Loucy (cell line): ENCODE measurements at regions not wholly inside any gene's neighbourhood (a gene's known extent, or its start where the extent isn't known, plus 50 kb on each side); places are given as distances from the start of the nearest gene placed in this dataset.

Experiments
- H2AFZ ChIP-seq: fragments of 200-600 bp; sonication (generic); 2 replicates; pipeline ENCODE4 v1.6.0; 2016; ENCODE audit warnings: antibody characterized with exemption, mild to moderate bottlenecking, low read length, moderate library complexity
- H3F3A ChIP-seq: fragments of 200-600 bp; 2 replicates; pipeline ENCODE4 v1.6.0; 2016; ENCODE audit warnings: antibody characterized with exemption, low read depth, mild to moderate bottlenecking
- H3K27me3 ChIP-seq: fragments of 200-600 bp; sonication (generic); 2 replicates; pipeline ENCODE4 v1.6.1; 2014; ENCODE audit warnings: low read length, mild to moderate bottlenecking; ENCODE audit not compliant: insufficient read depth, poor library complexity, severe bottlenecking
- H3K36me3 ChIP-seq: fragments of 200-600 bp; sonication (generic); 2 replicates; pipeline ENCODE4 v1.6.1; 2016; ENCODE audit warnings: low read length; ENCODE audit not compliant: insufficient read depth
- H3K4me1 ChIP-seq: fragments of 200-600 bp; sonication (generic); 2 replicates; pipeline ENCODE4 v1.5.1; 2014; ENCODE audit warnings: low read length, mild to moderate bottlenecking; ENCODE audit not compliant: insufficient read depth, poor library complexity, severe bottlenecking
- H3K4me2 ChIP-seq: fragments of 200-600 bp; sonication (generic); 2 replicates; pipeline ENCODE4 v1.6.0; 2014; ENCODE audit warnings: antibody characterized with exemption, low read length, low read depth, mild to moderate bottlenecking; ENCODE audit not compliant: poor library complexity, severe bottlenecking
- H3K4me3 ChIP-seq: fragments of 200-600 bp; sonication (generic); 2 replicates; pipeline ENCODE4 v1.5.1; 2014; ENCODE audit warnings: low read length, mild to moderate bottlenecking, mixed read lengths; ENCODE audit not compliant: poor library complexity, severe bottlenecking
- H3K79me2 ChIP-seq: fragments of 200-600 bp; sonication (generic); 2 replicates; pipeline ENCODE4 v1.6.1; 2014; ENCODE audit warnings: low read length; ENCODE audit not compliant: insufficient read depth
- H3K9ac ChIP-seq: fragments of 200-600 bp; sonication (generic); 2 replicates; pipeline ENCODE4 v1.6.0; 2014; ENCODE audit warnings: mild to moderate bottlenecking, low read depth, low read length, moderate library complexity; ENCODE audit not compliant: poor library complexity, severe bottlenecking
- H3K9me2 ChIP-seq: fragments of 200-600 bp; sonication (generic); replicated peaks from 2 replicates; pipeline ENCODE4 v1.6.1; 2016; ENCODE audit warnings: low read depth, low read length, mixed read lengths
- H3K9me3 ChIP-seq: fragments of 200-600 bp; sonication (generic); 2 replicates; pipeline ENCODE4 v1.6.1; 2014; ENCODE audit warnings: mild to moderate bottlenecking, antibody characterized with exemption, low read length, low read depth; ENCODE audit not compliant: insufficient read depth
- H4K20me1 ChIP-seq: fragments of 200-600 bp; sonication (generic); 2 replicates; pipeline ENCODE4 v1.6.0; 2014; ENCODE audit warnings: antibody characterized with exemption, low read length, mild to moderate bottlenecking; ENCODE audit not compliant: insufficient read depth, poor library complexity, severe bottlenecking
- CTCF ChIP-seq: fragments of 200-600 bp; sonication (generic); conservative IDR thresholded peaks from 2 replicates; pipeline ENCODE4 v1.5.1; 2014; ENCODE audit warnings: mild to moderate bottlenecking, antibody characterized with exemption, low read length
- EZH2phosphoT487 ChIP-seq: fragments of 200-600 bp; IDR thresholded peaks from 2 replicates; pipeline ENCODE4 v1.6.1; 2018; ENCODE audit warnings: antibody characterized with exemption, mild to moderate bottlenecking, moderate library complexity, borderline replicate concordance

GRCh38 chr6:145544514-145544913 is 190.8 kb downstream of the EPM2A start:
- H3K4me2 ChIP-seq: peak overlapping the region; percentile 56
- TF ChIP-seq CTCF: no peak
- TF ChIP-seq EZH2phosphoT487: no peak
- peaks cover 4% of the 10 kb centered on the region; the same call in 1 of the 2 replicates for H3F3A ChIP-seq
- peak overlapping the region; percentile 15 for H3K9ac ChIP-seq
- no peaks in the 10 kb centered on the region for H3K79me2 ChIP-seq
- no peaks in the 10 kb centered on the region for H4K20me1 ChIP-seq
- no peaks in the 10 kb centered on the region for H3K27me3 ChIP-seq
- H2AFZ ChIP-seq: peak overlapping the region; percentile 47; the same call in 1 of the 2 replicates
- H3K9me3 ChIP-seq: no peaks in the 10 kb centered on the region
- H3K4me1 ChIP-seq: peaks cover 32% of the 10 kb centered on the region
- H3K9me2 ChIP-seq: no peaks in the 10 kb centered on the region
- H3K4me3 ChIP-seq: peak overlapping the region; percentile 21
- no peaks in the 10 kb centered on the region for H3K36me3 ChIP-seq

GRCh38 chr6:145546265-145546664 is 189.1 kb downstream of the EPM2A start:
- TF ChIP-seq EZH2phosphoT487: no peak
- no peak for TF ChIP-seq CTCF
- Histone ChIP-seq H3K79me2 (no peaks in the 10 kb centered on the region), H3K4me2 (no peak overlapping the region), H3K27me3 (no peaks in the 10 kb centered on the region), H3F3A (peaks cover 4% of the 10 kb centered on the region; the same call in 1 of the 2 replicates), H3K4me3 (no peak overlapping the region), H3K9ac (no peak overlapping the region), H3K9me3 (no peaks in the 10 kb centered on the region), H3K4me1 (peaks cover 33% of the 10 kb centered on the region), H3K9me2 (no peaks in the 10 kb centered on the region), H2AFZ (no peak overlapping the region), H3K36me3 (no peaks in the 10 kb centered on the region), H4K20me1 (no peaks in the 10 kb centered on the region)

GRCh38 chr6:145547594-145548335 is 187.6 kb downstream of the EPM2A start:
- TF ChIP-seq EZH2phosphoT487 (no peak), CTCF (no peak)
- Histone ChIP-seq H3K9me2 (no peaks in the 10 kb centered on the region), H4K20me1 (no peaks in the 10 kb centered on the region), H3K4me3 (no peak overlapping the region), H3F3A (peaks cover 4% of the 10 kb centered on the region; the same call in 1 of the 2 replicates), H3K9me3 (no peaks in the 10 kb centered on the region), H3K79me2 (no peaks in the 10 kb centered on the region), H3K27me3 (no peaks in the 10 kb centered on the region), H2AFZ (no peak overlapping the region), H3K4me1 (peaks cover 33% of the 10 kb centered on the region), H3K4me2 (no peak overlapping the region), H3K36me3 (no peaks in the 10 kb centered on the region), H3K9ac (no peak overlapping the region)
